Panc1 (cell line): ENCODE measurements at regions not wholly inside any gene's neighbourhood (a gene's known extent, or its start where the extent isn't known, plus 50 kb on each side); places are given as distances from the start of the nearest gene placed in this dataset.

Experiments used
- ATAC-seq: fragments of 200-7000 bp; cut with Tn5 transposase; 2 replicates; pipeline ENCODE4 v1.9.1; 2020; ENCODE audit warnings: mild to moderate bottlenecking, moderate library complexity
- BruUV-seq: library from RNA; stranded (reverse); fragments of 400-500 nt; replicated peaks from 2 replicates; lab custom pipeline; 2021; lab: Mats Ljungman, UMichigan
- CTCF ChIA-PET: fragments of 300-600 bp; sonication (Branson Sonifier 250); formaldehyde crosslinking; loops from one replicate; lab custom pipeline; 2022; ENCODE audit warnings: antibody characterized with exemption; lab: Charles Lee
- POLR2A ChIA-PET: fragments of 300-600 bp; sonication (Branson Sonifier 250); formaldehyde crosslinking; loops from one replicate; lab custom pipeline; 2022; ENCODE audit warnings: antibody characterized with exemption; lab: Charles Lee
- DNase-seq: peaks from one replicate; pipeline ENCODE4 v3.0.0-alpha.2; 2010; ENCODE audit warnings: low read depth, low spot score
- H3K27ac ChIP-seq: 2 replicates; pipeline ENCODE4 v1.5.1; 2011; ENCODE audit warnings: mild to moderate bottlenecking, low read length, inconsistent platforms
- H3K27me3 ChIP-seq: fragments of 200-500 bp; sonication (Bioruptor generic); 2 replicates; pipeline ENCODE4 v1.6.0; 2014; ENCODE audit warnings: low read length, inconsistent platforms; ENCODE audit not compliant: control insufficient read depth, insufficient read depth
- H3K36me3 ChIP-seq: fragments of 200-500 bp; sonication (Bioruptor generic); 2 replicates; pipeline ENCODE4 v1.5.1; 2014; ENCODE audit warnings: inconsistent platforms, mild to moderate bottlenecking, low read length, moderate library complexity; ENCODE audit not compliant: control insufficient read depth, insufficient read depth
- H3K4me1 ChIP-seq: 2 replicates; pipeline ENCODE4 v1.5.1; 2011; ENCODE audit warnings: inconsistent platforms, mild to moderate bottlenecking, low read length, moderate library complexity; ENCODE audit not compliant: control insufficient read depth, insufficient read depth
- H3K4me3 ChIP-seq, 2 experiments: 2 replicates each; pipeline ENCODE4 v1.5.1; 2011 to 2012; ENCODE audit warnings: low read depth in 2 of 2, low read length in 2 of 2, mild to moderate bottlenecking in 2 of 2, inconsistent platforms in 1 of 2, moderate library complexity in 1 of 2
- H3K9me3 ChIP-seq: fragments of 200-500 bp; sonication (Bioruptor generic); 2 replicates; pipeline ENCODE4 v1.5.1; 2014; ENCODE audit warnings: low read depth, mild to moderate bottlenecking, inconsistent platforms, low read length, moderate library complexity; ENCODE audit not compliant: control insufficient read depth, insufficient read depth
- POLR2AphosphoS5 ChIP-seq: IDR thresholded peaks from 2 replicates; pipeline ENCODE4 v1.6.1; 2012; ENCODE audit warnings: mild to moderate bottlenecking, low read depth, low read length, moderate library complexity
- SIN3A ChIP-seq: IDR thresholded peaks from 2 replicates; pipeline ENCODE4 v1.6.1; 2012; ENCODE audit warnings: low read depth, mild to moderate bottlenecking, low read length, moderate library complexity, borderline replicate concordance; ENCODE audit not compliant: insufficient read depth
- TCF7L2 ChIP-seq: IDR thresholded peaks from 2 replicates; pipeline ENCODE4 v1.6.1; 2011; ENCODE audit warnings: mild to moderate bottlenecking, low read depth, low read length, inconsistent platforms
- in situ Hi-C: cut with HindIII; loops from 2 replicates; pipeline ENCODE4 v1.10.0; 2016; ENCODE audit warnings: low sequenced_read_pairs, low pct_unique_long_range_greater_than_20kb
- intact Hi-C: fragments of 100-400 bp; cut with micrococcal nuclease; formaldehyde crosslinking; loops from one replicate; pipeline ENCODE4 v1.10.0; 2022; ENCODE audit not compliant: unreplicated experiment
- TF ChIP-seq, protein P1 (sequence below): fragments of 450-650 bp; IDR thresholded peaks from 2 replicates; pipeline ENCODE4 v1.5.1; 2017; ENCODE audit warnings: mild to moderate bottlenecking
- TF ChIP-seq, protein P2 (sequence below), 2 experiments: IDR thresholded peaks; 2 replicates each; pipeline ENCODE4 v1.6.1; 2011 to 2012; ENCODE audit warnings: low read depth in 2 of 2, control low read depth in 1 of 2, low read length in 1 of 2, mild to moderate bottlenecking in 1 of 2, moderate library complexity in 1 of 2; ENCODE audit not compliant: insufficient read depth in 1 of 2

DNA sequence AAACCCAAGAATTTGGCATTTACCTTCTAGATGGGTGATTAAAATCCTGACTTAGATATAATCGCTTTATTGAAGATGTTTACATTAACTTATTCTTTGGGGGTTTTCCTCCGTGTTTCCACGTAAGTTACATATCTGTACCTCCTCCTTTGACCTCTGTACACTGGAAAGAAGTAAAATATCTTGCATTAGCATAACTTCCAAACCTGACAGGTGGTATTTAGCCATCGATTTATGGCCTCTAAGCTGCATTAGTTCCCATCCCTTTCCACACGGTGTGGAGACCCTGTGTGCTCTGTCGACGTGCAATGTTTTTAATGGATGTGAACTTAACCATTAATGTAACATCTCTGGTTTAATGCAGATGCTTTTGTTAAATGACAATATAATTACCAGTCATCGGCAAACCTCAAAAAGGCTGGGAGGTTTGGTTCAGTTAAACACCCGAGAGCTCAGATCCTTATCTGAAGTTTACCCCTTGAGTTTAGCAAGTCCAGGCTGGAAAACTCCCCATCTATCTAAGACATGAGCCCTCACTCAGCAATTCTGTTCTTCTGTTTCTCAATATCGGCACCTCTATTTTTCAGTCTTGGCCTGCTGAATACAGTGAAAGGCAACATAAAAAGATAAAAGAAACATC, 295.2 kb downstream of the GATA3 start:
- no peak for DNase-seq
- ChIA-PET CTCF (no interaction called here), POLR2A (no interaction called here)
- H3K9me3 ChIP-seq: no peaks in the 10 kb centered on the region
- H3K4me1 ChIP-seq: no peaks in the 10 kb centered on the region
- TF ChIP-seq POLR2AphosphoS5 (no peak), TCF7L2 (no peak), SIN3A (no peak)
- TF ChIP-seq, protein P1, sequence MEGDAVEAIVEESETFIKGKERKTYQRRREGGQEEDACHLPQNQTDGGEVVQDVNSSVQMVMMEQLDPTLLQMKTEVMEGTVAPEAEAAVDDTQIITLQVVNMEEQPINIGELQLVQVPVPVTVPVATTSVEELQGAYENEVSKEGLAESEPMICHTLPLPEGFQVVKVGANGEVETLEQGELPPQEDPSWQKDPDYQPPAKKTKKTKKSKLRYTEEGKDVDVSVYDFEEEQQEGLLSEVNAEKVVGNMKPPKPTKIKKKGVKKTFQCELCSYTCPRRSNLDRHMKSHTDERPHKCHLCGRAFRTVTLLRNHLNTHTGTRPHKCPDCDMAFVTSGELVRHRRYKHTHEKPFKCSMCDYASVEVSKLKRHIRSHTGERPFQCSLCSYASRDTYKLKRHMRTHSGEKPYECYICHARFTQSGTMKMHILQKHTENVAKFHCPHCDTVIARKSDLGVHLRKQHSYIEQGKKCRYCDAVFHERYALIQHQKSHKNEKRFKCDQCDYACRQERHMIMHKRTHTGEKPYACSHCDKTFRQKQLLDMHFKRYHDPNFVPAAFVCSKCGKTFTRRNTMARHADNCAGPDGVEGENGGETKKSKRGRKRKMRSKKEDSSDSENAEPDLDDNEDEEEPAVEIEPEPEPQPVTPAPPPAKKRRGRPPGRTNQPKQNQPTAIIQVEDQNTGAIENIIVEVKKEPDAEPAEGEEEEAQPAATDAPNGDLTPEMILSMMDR: no peak
- TF ChIP-seq, protein P2, sequence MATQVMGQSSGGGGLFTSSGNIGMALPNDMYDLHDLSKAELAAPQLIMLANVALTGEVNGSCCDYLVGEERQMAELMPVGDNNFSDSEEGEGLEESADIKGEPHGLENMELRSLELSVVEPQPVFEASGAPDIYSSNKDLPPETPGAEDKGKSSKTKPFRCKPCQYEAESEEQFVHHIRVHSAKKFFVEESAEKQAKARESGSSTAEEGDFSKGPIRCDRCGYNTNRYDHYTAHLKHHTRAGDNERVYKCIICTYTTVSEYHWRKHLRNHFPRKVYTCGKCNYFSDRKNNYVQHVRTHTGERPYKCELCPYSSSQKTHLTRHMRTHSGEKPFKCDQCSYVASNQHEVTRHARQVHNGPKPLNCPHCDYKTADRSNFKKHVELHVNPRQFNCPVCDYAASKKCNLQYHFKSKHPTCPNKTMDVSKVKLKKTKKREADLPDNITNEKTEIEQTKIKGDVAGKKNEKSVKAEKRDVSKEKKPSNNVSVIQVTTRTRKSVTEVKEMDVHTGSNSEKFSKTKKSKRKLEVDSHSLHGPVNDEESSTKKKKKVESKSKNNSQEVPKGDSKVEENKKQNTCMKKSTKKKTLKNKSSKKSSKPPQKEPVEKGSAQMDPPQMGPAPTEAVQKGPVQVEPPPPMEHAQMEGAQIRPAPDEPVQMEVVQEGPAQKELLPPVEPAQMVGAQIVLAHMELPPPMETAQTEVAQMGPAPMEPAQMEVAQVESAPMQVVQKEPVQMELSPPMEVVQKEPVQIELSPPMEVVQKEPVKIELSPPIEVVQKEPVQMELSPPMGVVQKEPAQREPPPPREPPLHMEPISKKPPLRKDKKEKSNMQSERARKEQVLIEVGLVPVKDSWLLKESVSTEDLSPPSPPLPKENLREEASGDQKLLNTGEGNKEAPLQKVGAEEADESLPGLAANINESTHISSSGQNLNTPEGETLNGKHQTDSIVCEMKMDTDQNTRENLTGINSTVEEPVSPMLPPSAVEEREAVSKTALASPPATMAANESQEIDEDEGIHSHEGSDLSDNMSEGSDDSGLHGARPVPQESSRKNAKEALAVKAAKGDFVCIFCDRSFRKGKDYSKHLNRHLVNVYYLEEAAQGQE (IDR thresholded peaks at IDR 0.05; ENCODE audit: insufficient read depth in 1 of 2, low read depth in 2 of 2, low read length in 1 of 2): no peak
- no TSS peak for BruUV-seq
- no peak overlapping the region for H3K4me3 ChIP-seq
- in situ Hi-C loops (no loop called here), intact Hi-C loops (no loop called here)
- H3K27ac ChIP-seq: no peak overlapping the region
- no peaks in the 10 kb centered on the region for H3K36me3 ChIP-seq
- no peaks in the 10 kb centered on the region for H3K27me3 ChIP-seq
- no peak for ATAC-seq

DNA sequence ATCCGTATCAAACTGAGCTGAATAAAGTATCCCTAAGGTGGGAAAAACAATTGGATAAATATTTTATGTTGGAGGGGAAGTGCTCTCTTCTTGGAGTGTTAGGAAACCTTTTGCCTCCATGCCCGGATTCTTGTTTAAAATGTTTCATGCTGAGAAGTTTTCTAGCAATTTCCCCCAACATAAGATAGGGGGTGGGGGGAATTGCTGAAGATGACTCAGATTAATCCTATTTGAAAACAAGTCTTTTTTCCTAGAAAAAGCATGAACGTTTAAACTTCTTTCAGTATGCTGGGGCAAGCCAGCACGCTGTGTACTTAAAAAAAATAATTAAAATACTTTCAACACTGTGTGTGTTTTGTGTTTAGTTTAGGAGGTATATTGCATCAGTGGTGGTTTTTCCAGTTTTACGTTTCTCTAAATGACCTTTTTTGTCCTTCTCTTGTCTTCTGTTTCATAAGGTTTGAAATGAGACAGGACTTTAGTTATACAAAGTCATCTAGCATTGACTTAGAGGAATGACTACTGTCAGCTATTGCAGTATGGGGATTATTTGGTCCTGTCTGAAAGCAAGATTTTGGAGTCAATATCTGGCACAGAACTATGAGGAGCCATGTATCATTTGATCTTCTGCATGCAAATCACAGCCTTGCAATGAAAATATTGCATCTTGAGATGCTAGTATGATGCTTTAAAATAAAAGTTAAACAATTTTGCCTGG, 295.9 kb downstream of the GATA3 start:
- Histone ChIP-seq H3K4me1 (no peaks in the 10 kb centered on the region), H3K4me3 (no peak overlapping the region), H3K27ac (no peak overlapping the region), H3K36me3 (no peaks in the 10 kb centered on the region), H3K27me3 (no peaks in the 10 kb centered on the region), H3K9me3 (no peaks in the 10 kb centered on the region)
- ChIA-PET CTCF (no interaction called here), POLR2A (no interaction called here)
- ATAC-seq: no peak
- TF ChIP-seq TCF7L2 (no peak), POLR2AphosphoS5 (no peak)
- TF ChIP-seq, protein P2 (IDR thresholded peaks at IDR 0.05; ENCODE audit: insufficient read depth in 1 of 2, low read depth in 2 of 2, low read length in 1 of 2): no peak
- in situ Hi-C loops (no loop called here), intact Hi-C loops (no loop called here)
- no peak for DNase-seq
- BruUV-seq: no TSS peak
